ENCODE measurements at regions not wholly inside any gene's neighbourhood (a gene's known extent, or its start where the extent isn't known, plus 50 kb on each side); places are given as distances from the start of the nearest gene placed in this dataset.

DNA sequence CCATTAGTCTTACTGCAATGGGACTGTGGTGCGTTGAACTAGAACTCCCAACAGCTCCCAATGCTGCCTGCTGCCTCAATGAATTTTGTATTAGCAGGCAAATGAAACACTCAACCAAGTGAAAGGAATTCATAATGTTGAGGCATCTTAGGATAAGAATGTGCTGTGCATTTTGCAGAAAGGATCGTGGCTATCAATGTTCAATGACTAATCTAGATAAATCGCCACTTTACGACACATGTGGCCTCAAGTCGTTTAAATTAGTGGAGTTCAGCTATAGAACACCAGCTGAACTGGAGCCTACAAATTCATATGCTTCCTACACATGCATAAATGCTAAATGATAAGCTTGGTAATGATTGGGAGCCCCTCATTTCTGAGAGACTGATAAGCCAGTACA, 318.4 kb downstream of the PSAT1 start:
- FAIRE-seq = no peak
- Histone ChIP-seq H3K27me3 (replicated peaks in 1 of 4; ENCODE audit: control insufficient read depth in 3 of 4, extremely low read depth in 1 of 4, insufficient read depth in 3 of 4, low read length in 3 of 4) (no peaks in the 10 kb centered on the region), H2AK5ac (ENCODE audit: low read depth, low read length) (no peak overlapping the region), H3K23ac (ENCODE audit: insufficient read length) (no peak overlapping the region), H3K79me1 (ENCODE audit: low read depth, low read length) (no peaks in the 10 kb centered on the region), H2BK12ac (ENCODE audit: low read depth, low read length) (no peak overlapping the region), H2BK20ac (ENCODE audit: low read length) (no peak overlapping the region), H4K20me1 (replicated peaks in 1 of 2; ENCODE audit: control insufficient read depth in 1 of 2, insufficient read depth in 2 of 2, low read length in 2 of 2) (no peaks in the 10 kb centered on the region), H3K79me2 (ENCODE audit: control insufficient read depth in 1 of 2, insufficient read depth in 2 of 2, low read length in 2 of 2) (no peaks in the 10 kb centered on the region), H3K14ac (ENCODE audit: insufficient read length) (no peak overlapping the region), H2BK120ac (replicated peaks; ENCODE audit: low read depth, low read length) (no peak overlapping the region), H2BK15ac (ENCODE audit: low read length) (no peak overlapping the region), H3K56ac (replicated peaks; ENCODE audit: insufficient read length, low read depth, low read length) (no peak overlapping the region), H3K36me3 (ENCODE audit: control insufficient read depth in 2 of 4, insufficient read depth in 4 of 4, low read length in 3 of 4) (no peaks in the 10 kb centered on the region), H2BK5ac (ENCODE audit: low read depth, low read length) (no peak overlapping the region), H3K4me2 (ENCODE audit: insufficient read depth in 1 of 2, low read depth in 2 of 2, low read length in 2 of 2) (no peak overlapping the region), H3K9me3 (ENCODE audit: insufficient read depth in 2 of 2, low read depth in 1 of 2, low read length in 1 of 2) (no peaks in the 10 kb centered on the region), H3K4me1 (replicated peaks in 1 of 4; ENCODE audit: control insufficient read depth in 3 of 4, insufficient read depth in 4 of 4, low read length in 3 of 4) (no peaks in the 10 kb centered on the region), H3K27ac (ENCODE audit: low read depth, low read length) (no peak overlapping the region), H3K9ac (replicated peaks in 1 of 4; ENCODE audit: extremely low read depth in 1 of 4, low read depth in 3 of 4, low read length in 3 of 4) (no peak overlapping the region; a peak in 1 of 7 replicates), H3K18ac (ENCODE audit: extremely low read depth, low read length) (no peak overlapping the region), H3K23me2 (ENCODE audit: low read depth, low read length) (no peaks in the 10 kb centered on the region), H3K4me3 (ENCODE audit: extremely low read depth in 1 of 4, insufficient read depth in 2 of 4, low read depth in 3 of 4, low read length in 4 of 4) (no peak overlapping the region), H2AFZ (ENCODE audit: low read length) (no peak overlapping the region), H4K8ac (ENCODE audit: extremely low read depth, insufficient read depth, low read length) (no peak overlapping the region), H3K4ac (replicated peaks; ENCODE audit: insufficient read length, low read depth, low read length) (no peak overlapping the region), H4K91ac (replicated peaks; ENCODE audit: insufficient read length, low read length) (no peak overlapping the region), H4K5ac (ENCODE audit: insufficient read length, low read depth, low read length) (no peak overlapping the region)
- TF ChIP-seq, protein P1, sequence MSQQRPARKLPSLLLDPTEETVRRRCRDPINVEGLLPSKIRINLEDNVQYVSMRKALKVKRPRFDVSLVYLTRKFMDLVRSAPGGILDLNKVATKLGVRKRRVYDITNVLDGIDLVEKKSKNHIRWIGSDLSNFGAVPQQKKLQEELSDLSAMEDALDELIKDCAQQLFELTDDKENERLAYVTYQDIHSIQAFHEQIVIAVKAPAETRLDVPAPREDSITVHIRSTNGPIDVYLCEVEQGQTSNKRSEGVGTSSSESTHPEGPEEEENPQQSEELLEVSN (IDR thresholded peaks at IDR 0.05) = no peak
- no peak for TF ChIP-seq CBX5 (IDR thresholded peaks at IDR 0.05; ENCODE audit: low read depth, low read length)
- no peak for TF ChIP-seq SP1 (IDR thresholded peaks at IDR 0.05; ENCODE audit: low read depth, low read length)
- TF ChIP-seq JUN (IDR thresholded peaks at IDR 0.05; ENCODE audit: low read depth, low read length) = no peak
- TF ChIP-seq NRF1 (IDR thresholded peaks at IDR 0.05; ENCODE audit: low read depth, low read length) = no peak
- TF ChIP-seq PHF8 (conservative IDR thresholded peaks at IDR 0.05; ENCODE audit: low read depth, low read length) = no peak
- no peak for TF ChIP-seq FOSL1 (IDR thresholded peaks at IDR 0.05; ENCODE audit: insufficient read depth, low read depth, low read length)
- no peak for TF ChIP-seq RFX5 (IDR thresholded peaks at IDR 0.05; ENCODE audit: borderline replicate concordance, low read depth, low read length)
- CTCF ChIA-PET (ENCODE audit: partially characterized antibody) = interaction anchor here (0.6 to 3.4 kb wide), 5 partner anchors 13 to 499 kb away, joined by 3 to 31 read pairs (median 3); no protein-coding TSS in a partner anchor
- 94% methylated on average over 5 of the region's 5 CpGs; no CpG with 5 or more reads in 1 of the 2 experiments for WGBS, 2 experiments (ENCODE audit: extremely low coverage in 1 of 2, insufficient coverage in 1 of 2, insufficient read length in 1 of 2, insufficient replicate concordance in 2 of 2, low coverage in 1 of 2, low lambda C conversion rate in 2 of 2, missing lambda C conversion rate in 1 of 2)
- POLR2A ChIA-PET (ENCODE audit: partially characterized antibody) = no interaction called here
- DNase-seq (ENCODE audit: low read depth in 1 of 2, low spot score in 2 of 2) = no peak
